IPS-20b (cell line): ENCODE measurements at regions not wholly inside any gene's neighbourhood (a gene's known extent, or its start where the extent isn't known, plus 50 kb on each side); places are given as distances from the start of the nearest gene placed in this dataset.

ENCODE experiments used
- H3K27ac ChIP-seq: one replicate; pipeline ENCODE4 v1.5.1; 2013; ENCODE audit warnings: low read length
- H3K27me3 ChIP-seq: 2 replicates; pipeline ENCODE4 v1.6.1; 2013; ENCODE audit warnings: mild to moderate bottlenecking, low read length, inconsistent platforms; ENCODE audit not compliant: insufficient read depth
- H3K36me3 ChIP-seq: 2 replicates; pipeline ENCODE4 v1.6.1; 2013; ENCODE audit warnings: low read depth, mild to moderate bottlenecking, inconsistent platforms, low read length, moderate library complexity; ENCODE audit not compliant: insufficient read depth
- H3K4me1 ChIP-seq: 2 replicates; pipeline ENCODE4 v1.6.1; 2013; ENCODE audit warnings: mild to moderate bottlenecking, control low read depth, inconsistent platforms, low read length, moderate library complexity; ENCODE audit not compliant: insufficient read depth
- H3K4me3 ChIP-seq: 2 replicates; pipeline ENCODE4 v1.5.1; 2013; ENCODE audit warnings: mild to moderate bottlenecking, low read length, inconsistent platforms
- H3K9ac ChIP-seq: 2 replicates; pipeline ENCODE4 v1.6.1; 2013; ENCODE audit warnings: low read depth, mild to moderate bottlenecking, inconsistent platforms, low read length, moderate library complexity
- H3K9me3 ChIP-seq: 2 replicates; pipeline ENCODE4 v1.6.1; 2013; ENCODE audit warnings: mild to moderate bottlenecking, low read depth, low read length, inconsistent platforms; ENCODE audit not compliant: insufficient read depth

DNA sequence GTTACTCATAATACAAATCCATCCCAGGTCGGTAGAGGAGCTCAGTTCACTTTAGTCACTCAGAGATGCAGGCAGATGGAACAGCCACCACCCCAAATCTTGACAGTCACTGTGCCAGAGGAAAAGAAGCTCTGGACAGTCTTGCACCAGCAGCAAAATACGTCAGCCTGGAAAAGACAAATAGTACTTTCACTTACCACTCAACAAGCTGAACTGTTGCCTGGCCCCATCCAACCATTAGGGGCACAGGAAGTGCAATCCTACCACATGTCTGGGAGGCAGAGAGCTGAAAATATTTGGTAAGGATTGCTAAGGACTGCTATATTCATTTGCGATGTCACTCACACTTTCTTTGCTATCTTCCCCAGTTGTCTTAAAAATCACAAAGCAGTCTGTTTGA lies 239.1 kb upstream of the TOX3 start:
- no peak overlapping the region for H3K4me3 ChIP-seq
- H3K36me3 ChIP-seq = no peaks in the 10 kb centered on the region
- peaks cover 7% of the 10 kb centered on the region for H3K4me1 ChIP-seq
- H3K27me3 ChIP-seq = no peaks in the 10 kb centered on the region
- no peak overlapping the region for H3K9ac ChIP-seq
- H3K27ac ChIP-seq = no peak overlapping the region
- no peaks in the 10 kb centered on the region for H3K9me3 ChIP-seq

DNA sequence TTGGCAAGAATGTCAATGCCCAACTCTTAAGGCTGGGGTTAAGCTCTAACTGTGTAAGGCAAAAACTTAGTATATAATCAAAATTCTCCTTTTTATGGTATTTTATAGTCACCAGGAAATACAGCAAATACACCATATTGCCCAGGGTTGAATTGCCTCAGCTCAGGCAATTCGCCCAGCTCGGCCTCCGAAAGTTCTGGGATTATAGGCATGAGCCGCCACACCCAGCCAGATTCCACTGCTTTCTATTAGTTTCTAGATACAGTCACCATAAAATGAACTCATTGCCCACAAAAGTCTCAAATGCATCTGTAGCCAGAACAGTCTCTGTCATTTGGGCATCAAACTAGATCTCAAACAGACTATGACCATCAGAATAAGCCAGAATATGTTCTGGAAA lies 238.7 kb upstream of the TOX3 start:
- Histone ChIP-seq H3K27ac (no peak overlapping the region), H3K36me3 (no peaks in the 10 kb centered on the region), H3K9me3 (no peaks in the 10 kb centered on the region), H3K27me3 (no peaks in the 10 kb centered on the region), H3K9ac (no peak overlapping the region), H3K4me3 (no peak overlapping the region), H3K4me1 (peaks cover 7% of the 10 kb centered on the region)

DNA sequence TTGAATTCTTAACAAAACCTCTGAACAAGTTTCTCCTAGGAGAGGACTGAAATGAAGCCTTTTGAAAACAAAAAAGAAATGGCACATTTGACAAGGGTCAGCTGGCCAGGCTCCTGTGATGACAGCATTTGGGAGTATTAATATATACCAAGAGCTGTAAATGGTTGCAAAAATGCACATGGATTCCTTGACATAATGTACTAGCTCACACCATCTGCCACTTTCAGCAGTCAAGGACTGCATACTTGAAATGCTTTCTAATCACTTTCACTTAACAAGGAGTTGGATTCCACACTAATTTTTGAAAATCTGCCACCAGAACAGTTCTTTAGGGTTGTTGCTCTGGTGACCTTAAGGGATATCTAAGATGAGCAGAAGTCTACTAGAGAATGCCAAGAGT lies 236.7 kb upstream of the TOX3 start:
- H3K9ac ChIP-seq = no peak overlapping the region
- no peak overlapping the region for H3K4me3 ChIP-seq
- H3K9me3 ChIP-seq = no peaks in the 10 kb centered on the region
- H3K36me3 ChIP-seq = no peaks in the 10 kb centered on the region
- H3K27ac ChIP-seq = no peak overlapping the region
- H3K4me1 ChIP-seq = peaks cover 7% of the 10 kb centered on the region
- H3K27me3 ChIP-seq = no peaks in the 10 kb centered on the region

DNA sequence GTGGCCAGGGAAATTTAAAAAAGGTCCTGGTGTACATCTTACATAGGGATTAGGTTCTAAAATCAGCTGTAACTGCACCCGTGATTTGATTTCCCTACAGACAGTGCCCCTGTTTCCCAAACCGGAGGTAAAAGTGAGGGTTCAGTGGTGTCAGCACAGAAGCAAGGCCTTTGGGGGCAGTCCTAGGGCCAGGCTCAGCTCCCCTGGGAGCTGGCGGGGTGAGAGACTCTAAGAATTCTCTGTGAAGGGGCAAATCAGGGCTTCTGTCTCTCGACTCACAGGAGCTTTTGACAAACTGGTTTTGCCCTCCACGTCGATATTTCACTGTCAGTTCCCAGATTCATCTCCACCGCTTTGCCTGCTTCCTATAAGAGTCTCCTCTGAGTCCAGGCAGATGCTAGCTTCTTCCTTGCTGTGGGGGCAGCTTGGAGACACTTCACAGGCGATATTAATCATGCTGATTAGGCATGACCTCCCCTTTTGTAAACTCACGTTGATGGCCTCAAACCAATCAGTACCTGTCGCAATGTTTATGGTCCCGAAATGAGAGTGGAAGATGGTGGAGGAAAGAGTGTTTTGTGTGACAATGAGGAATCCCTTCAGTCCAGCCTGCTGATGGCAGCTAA lies 234.2 kb upstream of the TOX3 start:
- H3K27ac ChIP-seq = no peak overlapping the region
- no peaks in the 10 kb centered on the region for H3K27me3 ChIP-seq
- H3K9me3 ChIP-seq = no peaks in the 10 kb centered on the region
- H3K9ac ChIP-seq = no peak overlapping the region
- H3K4me3 ChIP-seq = no peak overlapping the region
- H3K36me3 ChIP-seq = no peaks in the 10 kb centered on the region
- H3K4me1 ChIP-seq = no peaks in the 10 kb centered on the region

DNA sequence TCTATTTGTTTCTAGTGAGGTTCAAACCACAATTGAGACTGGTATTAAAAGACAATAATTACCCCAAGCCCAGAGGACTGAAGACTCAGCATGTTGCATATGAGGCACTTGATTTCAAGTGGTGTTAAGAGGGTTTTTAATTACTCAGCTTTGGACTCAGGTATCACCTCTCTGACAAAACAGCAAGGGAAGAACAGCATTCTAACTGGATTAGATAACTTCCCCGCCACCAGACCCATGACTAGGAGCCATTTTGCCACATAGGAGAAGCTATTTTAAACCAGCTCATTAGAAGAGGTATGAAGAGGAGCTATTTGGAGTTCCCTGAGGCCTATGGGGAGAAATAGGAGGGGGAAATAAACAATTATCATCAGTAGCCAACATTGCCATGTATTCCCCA lies 226.1 kb upstream of the TOX3 start:
- no peak overlapping the region for H3K4me3 ChIP-seq
- H3K9me3 ChIP-seq = no peaks in the 10 kb centered on the region
- H3K36me3 ChIP-seq = no peaks in the 10 kb centered on the region
- no peak overlapping the region for H3K27ac ChIP-seq
- H3K27me3 ChIP-seq = no peaks in the 10 kb centered on the region
- H3K9ac ChIP-seq = no peak overlapping the region
- H3K4me1 ChIP-seq = no peaks in the 10 kb centered on the region

DNA sequence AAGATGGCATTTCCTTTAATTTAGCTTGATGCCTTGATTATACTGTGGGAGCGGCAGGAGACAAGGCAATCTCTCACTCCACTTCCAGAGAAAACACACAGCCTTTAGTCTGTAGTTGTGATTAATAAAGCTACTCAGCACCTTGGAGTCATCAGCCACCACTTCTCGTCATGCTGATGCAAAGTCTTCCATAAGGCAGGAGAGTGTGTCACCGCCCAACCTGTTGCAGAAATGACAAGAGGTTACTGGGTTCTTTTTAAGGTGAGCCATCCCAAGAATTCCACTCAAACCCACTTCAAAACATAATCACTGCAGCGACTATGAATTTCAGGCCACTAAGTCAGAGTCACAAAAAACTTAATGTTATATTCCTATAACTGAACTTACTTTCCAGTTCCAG lies 223.9 kb upstream of the TOX3 start:
- no peaks in the 10 kb centered on the region for H3K9me3 ChIP-seq
- H3K4me3 ChIP-seq = no peak overlapping the region
- no peaks in the 10 kb centered on the region for H3K27me3 ChIP-seq
- H3K4me1 ChIP-seq = no peaks in the 10 kb centered on the region
- no peak overlapping the region for H3K9ac ChIP-seq
- H3K27ac ChIP-seq = no peak overlapping the region
- H3K36me3 ChIP-seq = no peaks in the 10 kb centered on the region

DNA sequence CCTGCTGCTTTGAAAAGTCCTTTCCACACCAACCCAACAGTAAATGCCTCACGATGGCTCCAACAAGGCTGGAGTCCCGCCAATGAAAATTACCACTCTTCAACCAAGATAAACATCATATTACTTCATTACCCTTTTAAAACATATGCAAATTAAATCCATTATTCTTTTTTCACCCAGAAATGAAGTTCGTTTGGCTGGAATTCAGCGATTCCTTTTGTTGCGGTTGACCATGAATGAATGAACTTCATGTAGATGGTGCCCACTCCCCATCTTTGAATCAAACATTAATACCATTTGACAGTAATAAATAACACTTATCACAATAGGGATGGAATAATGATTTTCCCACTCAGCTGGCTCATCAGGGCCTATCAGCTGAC lies 211.5 kb upstream of the TOX3 start:
- no peak overlapping the region for H3K27ac ChIP-seq
- H3K9me3 ChIP-seq = no peaks in the 10 kb centered on the region
- no peak overlapping the region for H3K4me3 ChIP-seq
- no peaks in the 10 kb centered on the region for H3K36me3 ChIP-seq
- no peaks in the 10 kb centered on the region for H3K4me1 ChIP-seq
- no peak overlapping the region for H3K9ac ChIP-seq
- no peaks in the 10 kb centered on the region for H3K27me3 ChIP-seq

DNA sequence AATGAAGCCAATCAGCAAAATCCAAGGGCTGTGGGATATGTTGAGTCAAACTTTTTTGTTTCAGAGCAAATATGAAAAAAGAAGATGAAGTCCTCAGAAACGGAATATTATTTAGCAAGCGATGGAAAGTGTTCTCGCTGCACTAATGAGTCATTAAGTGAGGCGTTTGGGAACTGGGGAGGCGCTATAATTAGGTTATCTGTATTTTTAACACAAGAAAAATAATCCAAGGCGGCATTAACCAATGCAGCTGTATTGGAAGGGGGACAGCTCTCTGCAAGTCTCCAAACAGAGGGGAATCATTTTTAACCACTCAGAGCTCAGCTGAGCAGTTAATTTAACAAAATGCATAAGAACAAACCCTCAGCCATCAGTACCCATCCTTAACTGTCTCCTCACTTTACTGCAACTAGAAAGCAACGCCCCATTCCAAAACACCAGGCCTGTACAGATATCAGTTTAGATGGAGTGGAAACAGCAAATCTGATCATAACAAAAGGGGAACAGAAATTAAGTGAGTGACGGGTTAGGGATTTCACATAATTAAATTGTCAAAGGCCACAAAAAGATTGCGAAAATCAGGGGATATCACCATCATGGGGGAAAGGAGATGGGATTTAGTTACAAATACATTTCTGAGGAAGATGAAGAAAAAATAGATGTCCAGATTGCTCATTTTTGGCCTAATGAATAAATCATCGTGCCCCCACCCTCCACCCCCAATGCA lies 211.0 kb upstream of the TOX3 start:
- Histone ChIP-seq H3K9me3 (no peaks in the 10 kb centered on the region), H3K4me3 (no peak overlapping the region), H3K27ac (no peak overlapping the region), H3K27me3 (no peaks in the 10 kb centered on the region), H3K36me3 (no peaks in the 10 kb centered on the region), H3K4me1 (no peaks in the 10 kb centered on the region), H3K9ac (no peak overlapping the region)

DNA sequence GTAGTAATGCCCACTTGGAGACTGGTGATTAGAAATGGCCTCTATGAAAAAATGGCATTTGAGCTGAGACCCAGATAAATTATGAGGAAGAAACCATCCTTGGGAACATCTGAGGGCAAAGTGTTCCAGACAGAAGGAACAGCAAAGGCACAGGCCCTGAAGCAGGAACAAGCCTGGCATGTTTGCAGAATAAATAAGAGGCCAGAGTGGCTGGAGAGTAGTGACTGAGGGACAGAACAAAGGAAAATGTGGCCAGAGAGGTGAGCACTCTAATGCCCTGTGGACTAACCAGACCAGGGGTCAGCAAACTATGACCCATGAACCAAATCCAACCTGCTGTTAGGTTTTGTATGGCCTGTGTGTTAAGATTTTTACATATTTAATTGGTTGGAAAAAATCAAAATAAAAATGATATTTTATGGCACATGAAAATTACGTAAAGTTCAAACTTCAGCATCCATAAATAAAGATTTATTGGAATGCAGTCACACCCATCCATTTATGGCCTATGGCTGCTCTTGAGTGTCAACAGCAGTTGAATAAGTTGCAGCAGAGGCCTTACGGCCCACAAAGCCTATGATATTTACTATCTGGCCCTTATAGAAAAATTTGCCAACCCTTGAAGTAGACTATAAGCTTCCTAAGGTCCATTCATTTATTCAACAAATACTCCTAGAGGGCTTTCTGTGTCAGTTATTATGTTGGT lies 210.0 kb upstream of the TOX3 start:
- H3K27ac ChIP-seq = no peak overlapping the region
- H3K9ac ChIP-seq = no peak overlapping the region
- no peaks in the 10 kb centered on the region for H3K27me3 ChIP-seq
- no peaks in the 10 kb centered on the region for H3K4me1 ChIP-seq
- no peaks in the 10 kb centered on the region for H3K9me3 ChIP-seq
- H3K36me3 ChIP-seq = no peaks in the 10 kb centered on the region
- no peak overlapping the region for H3K4me3 ChIP-seq

DNA sequence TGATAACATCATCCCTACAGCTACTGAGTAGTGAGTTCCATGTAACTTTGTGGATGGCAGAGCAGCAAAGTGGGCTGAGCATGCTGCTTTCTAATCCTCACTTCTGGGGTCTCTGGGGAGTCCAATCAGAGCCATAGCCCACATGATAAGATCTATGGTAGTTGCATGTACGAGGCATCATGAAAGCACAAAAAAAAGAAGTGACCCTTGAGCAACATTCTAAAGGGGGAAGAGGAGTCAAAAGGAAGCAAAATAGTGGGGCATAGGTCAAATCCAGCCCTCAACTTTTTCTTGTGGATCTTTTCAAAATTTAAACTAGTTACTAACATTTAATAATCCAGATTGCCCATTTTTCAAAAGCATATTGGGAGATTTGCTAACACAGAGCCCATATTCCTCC lies 208.5 kb upstream of the TOX3 start:
- H3K27me3 ChIP-seq = no peaks in the 10 kb centered on the region
- H3K27ac ChIP-seq = no peak overlapping the region
- H3K4me3 ChIP-seq = no peak overlapping the region
- H3K4me1 ChIP-seq = no peaks in the 10 kb centered on the region
- no peak overlapping the region for H3K9ac ChIP-seq
- no peaks in the 10 kb centered on the region for H3K36me3 ChIP-seq
- no peaks in the 10 kb centered on the region for H3K9me3 ChIP-seq

DNA sequence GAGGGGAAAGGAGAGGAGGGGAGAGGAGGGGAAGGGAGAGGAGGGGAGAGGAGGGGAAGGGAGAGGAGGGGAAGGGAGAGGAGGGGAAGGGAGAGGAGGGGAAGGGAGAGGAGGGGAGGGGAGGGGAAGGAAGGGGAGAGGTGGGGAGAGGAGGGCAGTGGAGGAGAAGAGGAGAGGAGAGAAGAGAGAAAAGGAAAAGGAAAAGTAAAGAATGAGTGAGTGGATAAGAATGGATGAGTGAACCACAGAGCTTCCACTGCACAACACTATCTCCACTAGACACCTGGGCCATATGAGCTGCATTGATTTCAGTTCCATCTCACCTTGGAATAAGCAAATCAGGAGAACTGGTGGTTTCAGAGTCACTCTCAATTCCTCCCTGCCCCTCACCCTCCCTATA lies 204.1 kb upstream of the TOX3 start:
- H3K4me1 ChIP-seq = no peaks in the 10 kb centered on the region
- H3K9ac ChIP-seq = no peak overlapping the region
- H3K9me3 ChIP-seq = no peaks in the 10 kb centered on the region
- H3K27me3 ChIP-seq = no peaks in the 10 kb centered on the region
- H3K36me3 ChIP-seq = no peaks in the 10 kb centered on the region
- H3K4me3 ChIP-seq = no peak overlapping the region
- no peak overlapping the region for H3K27ac ChIP-seq

DNA sequence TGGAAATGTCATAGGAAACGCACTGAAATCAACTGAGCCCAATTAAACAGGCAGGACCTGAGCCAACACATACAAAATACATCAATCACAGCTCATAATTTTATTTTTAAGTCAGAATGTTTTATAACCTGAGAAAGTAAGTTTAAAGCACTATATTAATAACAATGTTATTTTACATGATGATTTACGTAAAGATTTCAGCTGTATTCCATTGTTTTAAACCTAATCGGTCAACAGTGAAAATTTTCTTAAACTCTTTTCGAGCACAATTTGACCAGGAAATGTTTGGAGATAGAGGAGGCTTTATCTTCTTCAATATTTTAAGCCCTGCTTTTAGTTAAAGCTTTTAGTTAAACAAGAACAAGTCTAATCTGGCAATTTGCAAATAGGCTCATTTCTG lies 201.8 kb upstream of the TOX3 start:
- Histone ChIP-seq H3K36me3 (no peaks in the 10 kb centered on the region), H3K27ac (no peak overlapping the region), H3K9ac (no peak overlapping the region), H3K4me1 (no peaks in the 10 kb centered on the region), H3K4me3 (no peak overlapping the region), H3K9me3 (no peaks in the 10 kb centered on the region), H3K27me3 (no peaks in the 10 kb centered on the region)
